ENCODE measurements at regions not wholly inside any gene's neighbourhood (a gene's known extent, or its start where the extent isn't known, plus 50 kb on each side); places are given as distances from the start of the nearest gene placed in this dataset.
"Not testable (repeated sequence)": the region's sequence is repeated elsewhere in the genome, so short reads cannot be mapped to it uniquely, and the experiment has no call there.

DNA sequence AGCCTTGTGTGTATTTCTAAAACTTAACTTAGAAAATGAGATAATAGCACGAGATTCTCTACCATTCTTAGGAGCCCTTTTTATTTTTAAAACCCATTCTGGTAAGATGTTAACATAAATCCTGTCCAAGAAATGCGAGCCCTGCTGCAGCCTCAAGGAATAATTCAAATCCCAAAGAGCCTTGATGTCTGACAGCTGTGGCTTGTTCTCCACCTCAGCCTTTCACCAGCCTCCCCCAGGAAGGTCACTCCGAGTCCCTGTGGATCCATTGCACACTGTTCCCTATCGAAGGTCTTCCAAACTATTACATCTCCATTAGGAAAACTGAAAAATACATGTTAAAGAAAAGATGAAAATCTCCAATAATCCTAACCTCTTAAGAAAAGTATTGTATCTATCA, 98.5 kb upstream of the S1PR3 start:
- TF ChIP-seq, protein P1, sequence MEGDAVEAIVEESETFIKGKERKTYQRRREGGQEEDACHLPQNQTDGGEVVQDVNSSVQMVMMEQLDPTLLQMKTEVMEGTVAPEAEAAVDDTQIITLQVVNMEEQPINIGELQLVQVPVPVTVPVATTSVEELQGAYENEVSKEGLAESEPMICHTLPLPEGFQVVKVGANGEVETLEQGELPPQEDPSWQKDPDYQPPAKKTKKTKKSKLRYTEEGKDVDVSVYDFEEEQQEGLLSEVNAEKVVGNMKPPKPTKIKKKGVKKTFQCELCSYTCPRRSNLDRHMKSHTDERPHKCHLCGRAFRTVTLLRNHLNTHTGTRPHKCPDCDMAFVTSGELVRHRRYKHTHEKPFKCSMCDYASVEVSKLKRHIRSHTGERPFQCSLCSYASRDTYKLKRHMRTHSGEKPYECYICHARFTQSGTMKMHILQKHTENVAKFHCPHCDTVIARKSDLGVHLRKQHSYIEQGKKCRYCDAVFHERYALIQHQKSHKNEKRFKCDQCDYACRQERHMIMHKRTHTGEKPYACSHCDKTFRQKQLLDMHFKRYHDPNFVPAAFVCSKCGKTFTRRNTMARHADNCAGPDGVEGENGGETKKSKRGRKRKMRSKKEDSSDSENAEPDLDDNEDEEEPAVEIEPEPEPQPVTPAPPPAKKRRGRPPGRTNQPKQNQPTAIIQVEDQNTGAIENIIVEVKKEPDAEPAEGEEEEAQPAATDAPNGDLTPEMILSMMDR (conservative IDR thresholded peaks at IDR 0.05; ENCODE audit: control insufficient read depth, insufficient read depth, low read depth, low read length), result no peak
- no peak overlapping the region for H3K4me3 ChIP-seq (ENCODE audit: control insufficient read depth, low read depth, low read length)
- DNase-seq (ENCODE audit: low read depth), result no peak

DNA sequence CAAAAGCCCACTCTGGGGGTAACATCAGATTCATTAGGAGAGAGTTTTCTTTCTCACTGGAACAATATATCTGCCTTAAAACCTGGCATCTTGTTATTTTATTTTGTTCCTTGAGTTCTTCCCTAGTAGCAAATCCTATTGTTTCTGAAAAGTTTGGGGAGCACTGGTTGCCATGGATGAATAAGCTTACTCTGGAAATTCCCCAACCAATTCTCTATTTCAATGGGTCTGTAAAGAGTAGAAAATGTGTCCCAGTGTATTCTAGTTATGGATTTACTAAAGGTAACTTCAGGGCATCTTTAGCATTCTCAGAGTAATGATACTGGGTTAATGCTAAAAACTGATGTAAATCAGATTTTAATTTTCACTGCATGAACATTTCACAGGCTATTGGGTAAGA, 94.2 kb upstream of the S1PR3 start:
- DNase-seq (ENCODE audit: low read depth), result no peak
- no peak overlapping the region for H3K4me3 ChIP-seq (ENCODE audit: control insufficient read depth, low read depth, low read length)
- TF ChIP-seq, protein P1 (conservative IDR thresholded peaks at IDR 0.05; ENCODE audit: control insufficient read depth, insufficient read depth, low read depth, low read length), result no peak

DNA sequence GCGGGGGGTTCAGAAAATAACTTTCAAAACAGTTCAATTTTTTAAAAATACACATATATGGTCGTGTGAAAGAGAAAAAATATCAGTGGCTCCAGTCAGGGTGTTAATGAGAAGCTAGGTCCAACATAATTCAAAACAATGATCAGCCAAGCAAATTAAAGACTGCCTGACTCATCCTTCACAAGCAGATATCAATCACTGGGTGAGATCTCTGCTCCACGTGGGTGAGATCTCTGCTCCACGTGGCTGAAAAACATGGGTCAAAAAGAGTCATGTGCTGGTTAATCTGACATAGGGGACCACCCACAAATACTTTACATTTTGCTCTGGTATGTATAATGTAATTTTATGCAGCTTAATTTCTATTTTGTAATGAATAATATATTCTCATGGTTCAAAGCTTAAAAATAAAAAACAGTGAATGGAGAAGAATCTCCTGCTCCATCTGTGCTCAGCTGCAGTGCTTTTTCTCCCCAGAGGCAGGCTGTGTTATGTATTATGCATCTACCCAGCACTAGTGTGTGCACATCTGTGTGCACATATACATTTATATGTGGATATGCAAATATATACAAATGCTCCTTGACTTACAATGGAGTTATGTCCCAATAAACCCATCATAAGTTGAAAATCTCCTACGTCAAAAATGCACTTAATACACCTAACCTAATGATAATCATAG, 93.1 kb upstream of the S1PR3 start:
- TF ChIP-seq, protein P1 (conservative IDR thresholded peaks at IDR 0.05; ENCODE audit: control insufficient read depth, insufficient read depth, low read depth, low read length), result no peak
- DNase-seq (ENCODE audit: low read depth), result no peak
- H3K4me3 ChIP-seq (ENCODE audit: control insufficient read depth, low read depth, low read length), result no peak overlapping the region

DNA sequence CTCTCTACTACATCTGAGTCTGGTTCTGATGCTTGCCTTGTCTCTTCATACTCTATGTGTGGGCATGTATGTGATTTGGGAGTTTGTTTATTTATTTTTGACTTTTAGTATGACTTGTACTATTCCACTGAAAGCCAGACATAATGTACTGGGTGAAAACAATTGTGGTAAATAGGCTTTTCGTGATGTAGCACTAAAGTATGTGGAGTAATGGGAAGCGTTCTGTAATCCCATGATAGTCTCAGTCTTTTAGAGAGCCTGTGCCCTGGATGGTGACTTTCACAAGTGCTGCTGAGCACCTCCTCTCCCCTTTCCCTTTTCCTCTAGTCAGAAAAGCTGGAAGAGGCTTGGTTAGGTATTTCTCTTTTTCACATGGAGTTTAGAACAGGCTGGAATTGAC, 85.8 kb upstream of the S1PR3 start:
- H3K4me3 ChIP-seq (ENCODE audit: control insufficient read depth, low read depth, low read length), result no peak overlapping the region
- DNase-seq (ENCODE audit: low read depth), result peak; percentile 49
- TF ChIP-seq, protein P1 (conservative IDR thresholded peaks at IDR 0.05; ENCODE audit: control insufficient read depth, insufficient read depth, low read depth, low read length), result no peak

DNA sequence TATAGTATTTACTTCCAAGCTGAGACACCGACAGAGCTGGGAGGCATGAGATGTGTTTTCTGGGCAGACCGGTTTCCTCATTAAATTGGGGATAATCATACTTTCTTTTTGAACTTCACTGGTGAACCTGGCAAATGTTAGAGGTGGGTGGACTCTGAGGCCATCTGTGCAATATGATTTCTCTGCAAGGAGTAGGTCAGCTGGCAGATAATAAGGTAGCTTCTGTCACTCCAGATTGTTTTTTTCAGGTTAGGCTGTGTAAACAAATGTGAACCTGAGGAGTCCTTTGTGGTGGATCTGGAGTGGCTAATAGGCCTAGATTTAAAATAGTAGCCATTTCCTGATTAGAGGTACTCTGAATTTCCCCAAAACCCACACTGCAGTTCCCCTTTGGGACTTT, 75.4 kb upstream of the S1PR3 start:
- no peak overlapping the region for H3K4me3 ChIP-seq (ENCODE audit: control insufficient read depth, low read depth, low read length)
- DNase-seq (ENCODE audit: low read depth), result no peak
- TF ChIP-seq, protein P1 (conservative IDR thresholded peaks at IDR 0.05; ENCODE audit: control insufficient read depth, insufficient read depth, low read depth, low read length), result no peak

DNA sequence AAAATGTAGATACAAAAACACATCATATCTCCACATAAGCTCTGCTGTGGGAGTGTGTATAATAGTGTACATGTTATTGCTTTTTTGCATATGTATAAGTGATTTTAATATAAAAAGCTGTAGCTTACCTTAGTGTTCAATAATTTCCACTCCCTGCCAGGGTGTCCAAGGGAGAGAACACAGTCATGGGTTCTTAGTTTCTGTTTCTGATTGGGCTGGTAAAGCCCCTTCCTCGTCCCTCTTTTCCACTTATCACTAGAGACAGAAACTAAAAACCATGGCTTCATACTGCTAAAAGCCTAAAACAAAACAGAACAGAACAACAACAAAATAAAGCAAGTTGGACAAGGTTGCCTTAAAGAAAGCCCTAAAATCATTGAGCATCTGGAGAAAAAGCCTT, 74.4 kb upstream of the S1PR3 start:
- no peak for DNase-seq (ENCODE audit: low read depth)
- TF ChIP-seq, protein P1 (conservative IDR thresholded peaks at IDR 0.05; ENCODE audit: control insufficient read depth, insufficient read depth, low read depth, low read length), result no peak
- no peak overlapping the region for H3K4me3 ChIP-seq (ENCODE audit: control insufficient read depth, low read depth, low read length)

DNA sequence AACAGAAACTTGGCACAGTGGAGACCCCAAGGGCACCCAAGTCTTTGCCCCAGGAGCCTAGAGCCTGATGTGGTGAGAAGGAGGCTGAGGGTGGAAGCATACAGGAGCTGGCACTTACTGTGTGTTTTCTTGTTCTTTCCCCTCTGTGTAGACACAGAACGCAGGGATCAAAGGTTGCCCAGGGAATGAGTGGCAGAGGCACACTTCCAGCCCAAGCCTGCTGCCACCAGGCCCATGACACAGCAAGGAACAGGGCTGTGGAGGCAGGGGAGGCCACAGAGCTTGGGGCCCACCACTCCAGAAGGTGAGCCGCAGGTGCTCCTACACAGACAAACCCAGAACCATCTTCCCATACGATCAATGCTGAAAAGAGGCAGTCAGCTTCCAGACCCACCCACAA, 73.9 kb upstream of the S1PR3 start:
- DNase-seq (ENCODE audit: low read depth), result no peak
- no peak overlapping the region for H3K4me3 ChIP-seq (ENCODE audit: control insufficient read depth, low read depth, low read length)
- TF ChIP-seq, protein P1 (conservative IDR thresholded peaks at IDR 0.05; ENCODE audit: control insufficient read depth, insufficient read depth, low read depth, low read length), result no peak

DNA sequence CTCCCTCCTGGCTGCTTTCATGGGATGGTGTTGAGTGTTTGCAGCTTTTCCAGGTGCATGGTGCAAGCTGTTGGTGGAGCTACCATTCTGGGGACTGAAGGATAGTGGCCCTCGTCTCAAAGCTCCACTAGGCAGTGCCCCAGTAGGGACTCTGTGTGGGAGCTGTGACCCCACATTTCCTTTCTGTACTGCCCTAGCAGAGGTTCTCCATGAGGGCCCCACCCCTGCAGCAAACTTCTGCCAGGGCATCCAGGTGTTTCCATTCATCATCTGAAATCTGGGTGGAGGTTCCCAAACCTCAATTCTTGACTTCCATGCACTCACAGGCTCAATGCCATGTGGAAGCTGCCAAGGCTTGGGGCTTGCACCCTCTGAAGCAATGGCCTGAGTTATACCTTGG, 72.7 kb upstream of the S1PR3 start:
- DNase-seq (ENCODE audit: low read depth); H3K4me3 ChIP-seq (ENCODE audit: control insufficient read depth, low read depth, low read length): not testable (repeated sequence)

Data from fibroblast of mammary gland (primary cell).